Ishikawa (cell line): ENCODE measurements at regions not wholly inside any gene's neighbourhood (a gene's known extent, or its start where the extent isn't known, plus 50 kb on each side); places are given as distances from the start of the nearest gene placed in this dataset.

Experiments used
- CEBPB ChIP-seq: IDR thresholded peaks from 2 replicates; pipeline ENCODE4 v1.6.1; 2012
- CREB1 ChIP-seq: IDR thresholded peaks from 2 replicates; pipeline ENCODE4 v1.6.1; 2012; ENCODE audit warnings: low read depth
- EGR1 ChIP-seq: IDR thresholded peaks from 2 replicates; pipeline ENCODE4 v1.6.1; 2012
- EP300 ChIP-seq: IDR thresholded peaks from 2 replicates; pipeline ENCODE4 v1.6.1; 2012; ENCODE audit warnings: borderline replicate concordance
- FOXM1 ChIP-seq: IDR thresholded peaks from 2 replicates; pipeline ENCODE4 v1.6.1; 2012; ENCODE audit warnings: low read depth, borderline replicate concordance
- MAX ChIP-seq: IDR thresholded peaks from 2 replicates; pipeline ENCODE4 v1.6.1; 2012
- NFIC ChIP-seq: IDR thresholded peaks from 2 replicates; pipeline ENCODE4 v1.6.1; 2012
- RAD21 ChIP-seq: IDR thresholded peaks from 2 replicates; pipeline ENCODE4 v1.6.1; 2012; ENCODE audit warnings: low read depth
- TAF1 ChIP-seq: IDR thresholded peaks from 2 replicates; pipeline ENCODE4 v1.6.1; 2012; ENCODE audit warnings: low read depth, mild to moderate bottlenecking
- TCF12 ChIP-seq: IDR thresholded peaks from 2 replicates; pipeline ENCODE4 v1.6.1; 2012; ENCODE audit warnings: low read depth
- TEAD4 ChIP-seq: IDR thresholded peaks from 2 replicates; pipeline ENCODE4 v1.6.1; 2012
- YY1 ChIP-seq: IDR thresholded peaks from 2 replicates; pipeline ENCODE4 v1.6.1; 2012; ENCODE audit warnings: low read depth
- ZBTB7A ChIP-seq: IDR thresholded peaks from 2 replicates; pipeline ENCODE4 v1.6.1; 2012; ENCODE audit warnings: low read depth
- TF ChIP-seq, protein P1 (sequence below): IDR thresholded peaks from 2 replicates; pipeline ENCODE4 v1.6.1; 2012
- TF ChIP-seq, protein P2 (sequence below): IDR thresholded peaks from 2 replicates; pipeline ENCODE4 v1.6.1; 2012; ENCODE audit warnings: low read depth, mild to moderate bottlenecking

DNA sequence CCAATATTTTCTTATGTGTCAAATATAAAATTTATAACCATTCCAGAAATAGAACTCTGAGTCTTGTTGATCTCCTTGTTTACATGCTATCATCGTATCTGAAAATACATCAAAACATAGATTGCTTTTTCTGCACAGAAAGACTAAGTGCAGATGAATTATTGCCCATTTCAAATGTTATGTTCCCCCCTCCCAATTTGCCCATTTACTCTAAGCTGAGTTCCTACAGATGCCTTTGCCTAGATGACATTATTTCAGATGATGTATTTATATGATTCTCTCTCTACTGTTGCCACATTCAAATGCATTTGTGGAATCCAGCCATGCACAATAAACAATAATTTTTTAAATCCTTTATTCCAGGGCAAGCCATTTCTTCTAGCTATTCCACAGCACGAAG is 810.1 kb upstream of the MGAT4C start:
- TF ChIP-seq TCF12, result no peak
- no peak for TF ChIP-seq EP300
- no peak for TF ChIP-seq CREB1
- TF ChIP-seq, protein P1, sequence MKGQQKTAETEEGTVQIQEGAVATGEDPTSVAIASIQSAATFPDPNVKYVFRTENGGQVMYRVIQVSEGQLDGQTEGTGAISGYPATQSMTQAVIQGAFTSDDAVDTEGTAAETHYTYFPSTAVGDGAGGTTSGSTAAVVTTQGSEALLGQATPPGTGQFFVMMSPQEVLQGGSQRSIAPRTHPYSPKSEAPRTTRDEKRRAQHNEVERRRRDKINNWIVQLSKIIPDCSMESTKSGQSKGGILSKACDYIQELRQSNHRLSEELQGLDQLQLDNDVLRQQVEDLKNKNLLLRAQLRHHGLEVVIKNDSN, result no peak
- no peak for TF ChIP-seq TAF1
- TF ChIP-seq, protein P2, sequence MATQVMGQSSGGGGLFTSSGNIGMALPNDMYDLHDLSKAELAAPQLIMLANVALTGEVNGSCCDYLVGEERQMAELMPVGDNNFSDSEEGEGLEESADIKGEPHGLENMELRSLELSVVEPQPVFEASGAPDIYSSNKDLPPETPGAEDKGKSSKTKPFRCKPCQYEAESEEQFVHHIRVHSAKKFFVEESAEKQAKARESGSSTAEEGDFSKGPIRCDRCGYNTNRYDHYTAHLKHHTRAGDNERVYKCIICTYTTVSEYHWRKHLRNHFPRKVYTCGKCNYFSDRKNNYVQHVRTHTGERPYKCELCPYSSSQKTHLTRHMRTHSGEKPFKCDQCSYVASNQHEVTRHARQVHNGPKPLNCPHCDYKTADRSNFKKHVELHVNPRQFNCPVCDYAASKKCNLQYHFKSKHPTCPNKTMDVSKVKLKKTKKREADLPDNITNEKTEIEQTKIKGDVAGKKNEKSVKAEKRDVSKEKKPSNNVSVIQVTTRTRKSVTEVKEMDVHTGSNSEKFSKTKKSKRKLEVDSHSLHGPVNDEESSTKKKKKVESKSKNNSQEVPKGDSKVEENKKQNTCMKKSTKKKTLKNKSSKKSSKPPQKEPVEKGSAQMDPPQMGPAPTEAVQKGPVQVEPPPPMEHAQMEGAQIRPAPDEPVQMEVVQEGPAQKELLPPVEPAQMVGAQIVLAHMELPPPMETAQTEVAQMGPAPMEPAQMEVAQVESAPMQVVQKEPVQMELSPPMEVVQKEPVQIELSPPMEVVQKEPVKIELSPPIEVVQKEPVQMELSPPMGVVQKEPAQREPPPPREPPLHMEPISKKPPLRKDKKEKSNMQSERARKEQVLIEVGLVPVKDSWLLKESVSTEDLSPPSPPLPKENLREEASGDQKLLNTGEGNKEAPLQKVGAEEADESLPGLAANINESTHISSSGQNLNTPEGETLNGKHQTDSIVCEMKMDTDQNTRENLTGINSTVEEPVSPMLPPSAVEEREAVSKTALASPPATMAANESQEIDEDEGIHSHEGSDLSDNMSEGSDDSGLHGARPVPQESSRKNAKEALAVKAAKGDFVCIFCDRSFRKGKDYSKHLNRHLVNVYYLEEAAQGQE, result no peak
- no peak for TF ChIP-seq ZBTB7A
- TF ChIP-seq YY1, result no peak
- TF ChIP-seq CEBPB, result no peak
- TF ChIP-seq FOXM1, result no peak
- TF ChIP-seq NFIC, result no peak

DNA sequence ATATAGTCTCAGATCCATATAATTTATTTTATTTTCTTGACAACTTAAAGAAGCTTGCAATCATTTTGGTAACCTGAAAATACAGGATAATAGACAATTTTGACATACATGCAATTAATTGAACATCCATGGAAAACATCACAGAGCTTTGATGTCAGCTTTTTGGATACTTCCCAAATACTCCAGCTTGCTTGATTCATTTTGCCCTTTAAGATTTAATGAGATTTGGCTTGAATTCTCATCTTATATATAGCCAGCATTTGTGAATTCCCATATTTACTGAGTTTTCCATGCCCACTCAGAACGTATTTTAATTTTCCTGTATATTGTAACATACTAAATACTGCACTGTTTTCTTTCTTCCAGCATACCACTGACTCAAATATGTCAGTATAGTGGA is 803.0 kb upstream of the MGAT4C start:
- TF ChIP-seq TEAD4 (no peak), CEBPB (no peak), MAX (no peak), EP300 (no peak), TAF1 (no peak), EGR1 (no peak), FOXM1 (no peak), ZBTB7A (no peak), YY1 (no peak)
- TF ChIP-seq, protein P1, result no peak
- TF ChIP-seq, protein P2, result no peak

- TF ChIP-seq ZBTB7A, result no peak
- TF ChIP-seq FOXM1, result no peak
- no peak for TF ChIP-seq NFIC
- no peak for TF ChIP-seq EP300
- TF ChIP-seq MAX, result no peak
- TF ChIP-seq RAD21, result no peak
- no peak for TF ChIP-seq TEAD4
- no peak for TF ChIP-seq TCF12
- TF ChIP-seq CREB1, result no peak
- TF ChIP-seq YY1, result no peak
Observed at GRCh38 chr12:87054226-87054625, 798.0 kb upstream of the MGAT4C start.

- TF ChIP-seq FOXM1, result no peak
- TF ChIP-seq NFIC, result no peak
- TF ChIP-seq RAD21, result no peak
- TF ChIP-seq CREB1, result no peak
- no peak for TF ChIP-seq EP300
- no peak for TF ChIP-seq MAX
- no peak for TF ChIP-seq TAF1
- no peak for TF ChIP-seq TCF12
Observed at GRCh38 chr12:87051621-87052020, 795.4 kb upstream of the MGAT4C start.

GRCh38 chr12:87047691-87048090 is 791.5 kb upstream of the MGAT4C start:
- TF ChIP-seq, protein P1, result no peak
- TF ChIP-seq ZBTB7A, result no peak
- no peak for TF ChIP-seq TEAD4

DNA sequence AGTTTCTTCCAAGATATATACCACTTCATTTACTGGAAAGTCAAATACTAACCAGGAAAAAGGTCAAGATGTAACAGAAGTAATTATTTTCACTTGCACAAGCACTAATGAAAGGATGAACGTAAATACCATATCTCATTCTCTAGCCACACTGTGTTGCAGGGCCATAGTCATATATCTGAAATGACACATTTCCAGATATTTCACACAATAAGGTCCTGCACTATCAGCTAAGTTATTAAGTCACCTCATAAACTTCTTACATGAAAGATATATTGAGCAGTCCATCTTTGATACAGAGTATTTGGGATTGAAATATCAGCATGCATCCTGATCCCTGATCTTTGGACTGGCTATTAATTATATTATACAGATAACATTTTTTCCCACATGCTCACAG is 783.3 kb upstream of the MGAT4C start:
- no peak for TF ChIP-seq RAD21
- no peak for TF ChIP-seq CEBPB
- TF ChIP-seq ZBTB7A, result no peak
- no peak for TF ChIP-seq FOXM1
- no peak for TF ChIP-seq TEAD4
- no peak for TF ChIP-seq NFIC
- no peak for TF ChIP-seq YY1
- TF ChIP-seq EP300, result no peak
- TF ChIP-seq, protein P2, result no peak
- no peak for TF ChIP-seq EGR1
- TF ChIP-seq TAF1, result no peak
- TF ChIP-seq, protein P1, result no peak
- TF ChIP-seq CREB1, result no peak
- no peak for TF ChIP-seq TCF12
- no peak for TF ChIP-seq MAX
